HG03571 (cell line): ENCODE measurements at regions not wholly inside any gene's neighbourhood (a gene's known extent, or its start where the extent isn't known, plus 50 kb on each side); places are given as distances from the start of the nearest gene placed in this dataset.

ENCODE experiments used
- ATAC-seq: cut with Tn5 transposase; IDR thresholded peaks from one replicate; pipeline ENCODE4 v1.9.1; 2021; ENCODE audit not compliant: unreplicated experiment

- ATAC-seq: no peak
Observed at GRCh38 chr21:14734833-14735232, 188.7 kb upstream of the SAMSN1 start.

GRCh38 chr21:14734191-14734590, 188.1 kb upstream of the SAMSN1 start:
- ATAC-seq: no peak

DNA sequence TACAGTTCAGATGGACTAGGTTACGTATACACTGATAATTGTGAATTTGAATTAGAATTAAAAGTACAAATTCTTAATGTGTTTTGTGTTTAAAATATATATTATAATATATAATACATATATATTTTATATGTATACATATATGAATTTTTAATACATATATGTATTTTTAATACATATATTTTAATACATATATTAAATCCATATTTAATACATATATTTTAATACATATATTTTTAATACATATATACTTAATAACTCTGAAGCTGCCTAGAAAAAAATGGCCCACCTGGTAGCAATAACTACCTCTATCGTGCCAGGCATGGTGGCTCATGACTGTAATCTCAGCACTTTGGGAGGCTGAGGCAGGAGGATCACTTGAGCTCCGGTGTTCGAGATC, 179.1 kb upstream of the SAMSN1 start:
- ATAC-seq: no peak

DNA sequence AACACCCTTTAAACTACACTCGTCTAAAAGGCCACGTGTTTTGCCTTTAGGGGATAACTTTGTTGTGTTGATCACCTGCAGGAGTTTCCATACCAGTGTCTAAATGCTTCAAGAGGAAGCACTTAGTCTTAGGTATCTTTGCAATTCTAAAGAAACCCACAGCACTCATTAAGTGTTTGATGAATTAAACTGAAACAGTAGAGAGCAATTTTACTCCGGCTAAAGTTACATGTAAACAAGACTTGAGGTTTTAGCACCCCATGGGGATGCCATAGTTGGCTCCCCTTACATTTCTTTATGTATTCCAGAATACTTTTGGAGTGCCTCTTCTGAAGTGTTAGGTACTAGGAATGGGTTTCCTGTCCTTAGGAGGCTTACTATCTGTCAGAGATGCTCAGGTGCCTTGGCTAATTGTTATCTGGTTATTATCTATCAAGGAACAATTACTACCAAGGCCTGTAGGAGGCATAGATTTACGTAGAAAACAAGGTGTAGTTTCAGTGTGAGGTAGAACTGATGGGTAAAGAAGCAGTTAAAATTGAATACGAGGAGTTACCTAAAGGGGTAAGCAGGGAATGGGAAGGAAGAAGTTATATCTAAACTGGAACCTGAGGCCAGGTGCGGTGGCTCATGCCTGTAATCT, 176.8 kb upstream of the SAMSN1 start:
- ATAC-seq: no peak

DNA sequence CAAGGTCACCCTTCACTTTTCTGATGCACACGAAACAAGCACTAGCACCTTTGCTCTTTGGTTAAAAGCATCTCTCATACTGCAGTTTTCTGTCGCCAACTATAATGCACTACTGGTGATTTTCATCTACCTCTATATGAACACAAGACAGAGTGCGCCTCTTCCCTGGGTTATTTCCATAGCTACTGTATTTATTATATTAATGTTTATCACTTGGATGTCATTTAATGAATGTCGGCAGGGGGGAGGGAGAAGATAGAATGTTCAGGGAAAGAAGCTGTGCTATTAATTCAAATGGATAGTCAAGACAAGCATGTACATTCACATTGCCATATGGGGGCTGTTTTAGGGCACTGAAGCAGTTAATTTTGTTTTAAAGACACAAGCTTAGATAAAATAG, 174.1 kb upstream of the SAMSN1 start:
- no peak for ATAC-seq

GRCh38 chr21:14718951-14719350, 172.8 kb upstream of the SAMSN1 start:
- ATAC-seq: no peak

DNA sequence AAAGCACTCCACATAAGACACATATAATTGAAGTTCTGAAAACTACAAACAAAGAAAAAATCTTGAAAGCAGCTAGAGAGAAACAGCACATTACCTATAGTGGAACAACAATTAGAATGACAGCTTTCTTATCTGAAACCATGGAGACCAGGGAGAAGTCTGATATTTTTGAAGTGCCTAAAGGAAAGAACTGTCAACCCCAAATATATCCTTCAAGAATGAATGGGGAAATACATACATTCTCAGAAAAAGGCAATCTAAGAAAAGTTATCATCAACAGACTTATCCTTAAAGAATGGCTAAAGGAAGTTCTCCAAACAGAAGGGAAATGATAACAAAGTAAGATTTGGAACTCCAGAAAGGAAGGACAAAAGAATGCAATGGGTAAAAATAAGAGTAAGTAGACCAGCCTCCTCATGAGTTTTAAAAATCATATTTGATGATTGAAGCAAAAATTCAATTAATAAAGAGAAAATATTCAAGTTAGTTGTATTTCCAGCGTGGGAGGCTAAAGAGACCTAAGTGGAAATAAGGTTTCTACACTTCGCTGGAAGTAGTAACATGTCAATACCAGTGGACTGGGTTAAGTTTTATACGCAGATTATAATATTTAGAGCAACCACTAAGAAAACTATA, 170.8 kb upstream of the SAMSN1 start:
- no peak for ATAC-seq

- ATAC-seq: no peak
Observed at GRCh38 chr21:14713109-14713508, 167.0 kb upstream of the SAMSN1 start.

GRCh38 chr21:14712121-14712715, 166.1 kb upstream of the SAMSN1 start:
- no peak for ATAC-seq

- no peak for ATAC-seq
Observed at GRCh38 chr21:14711287-14711686, 165.2 kb upstream of the SAMSN1 start.

- ATAC-seq: no peak
Observed at GRCh38 chr21:14707511-14708020, 161.5 kb upstream of the SAMSN1 start.

DNA sequence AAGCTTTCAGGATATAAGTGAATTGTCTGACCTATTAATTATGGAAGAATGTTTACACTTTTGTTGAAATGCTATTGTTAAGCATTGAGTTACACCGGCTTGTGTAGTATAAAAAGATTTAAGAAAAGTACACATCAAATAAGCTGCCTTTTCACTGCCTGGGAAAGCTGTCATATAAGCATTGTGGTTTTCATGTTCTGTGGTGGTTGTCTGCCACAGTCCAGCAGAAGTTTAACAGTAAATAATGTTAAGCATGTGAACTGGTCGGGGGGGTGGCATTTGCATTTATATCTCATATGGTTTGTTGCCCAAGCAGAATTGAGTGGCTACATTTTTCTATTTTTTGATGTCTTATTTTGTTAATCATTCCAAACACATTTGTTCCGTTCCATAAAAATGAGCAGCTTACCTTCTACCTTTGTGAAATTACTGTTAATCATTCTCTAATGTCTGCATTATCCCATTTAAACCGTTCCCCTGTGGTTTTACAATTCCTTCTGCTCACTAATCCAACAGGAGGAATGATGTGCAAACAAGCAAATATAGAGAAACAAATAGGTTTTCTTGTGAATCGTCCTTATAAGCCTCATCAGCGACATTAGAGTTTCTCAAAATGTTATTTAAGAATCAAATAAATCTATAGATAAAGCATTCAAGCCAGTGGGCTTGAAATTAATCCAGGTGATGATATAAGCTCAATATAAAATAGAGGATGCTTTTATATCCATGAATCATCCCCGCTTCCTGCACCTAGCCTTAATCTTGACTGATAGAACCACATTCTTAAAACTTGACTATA, 160.8 kb upstream of the SAMSN1 start:
- ATAC-seq: no peak

GRCh38 chr21:14699433-14700407, 153.6 kb upstream of the SAMSN1 start:
- ATAC-seq: no peak

DNA sequence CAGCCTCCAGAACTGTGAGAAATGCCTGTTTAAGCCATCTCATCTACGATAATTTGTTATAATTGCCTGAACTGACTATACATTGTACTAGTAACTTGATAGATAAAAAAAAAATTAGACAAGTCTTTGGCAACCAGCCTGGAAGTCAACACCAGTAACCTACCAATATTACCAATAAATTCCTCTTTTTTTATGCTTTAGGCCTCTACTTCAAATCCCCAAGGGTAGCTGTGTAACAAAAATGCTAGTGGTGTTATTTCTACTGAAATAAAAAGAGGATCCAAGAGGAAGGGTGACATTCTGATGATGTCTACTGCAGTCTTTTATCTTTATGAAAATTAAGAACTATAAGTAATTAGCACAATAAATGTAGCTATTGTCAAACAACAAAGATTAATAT, 151.7 kb upstream of the SAMSN1 start:
- ATAC-seq: no peak

GRCh38 chr21:14694817-14695216, 148.7 kb upstream of the SAMSN1 start:
- no peak for ATAC-seq

GRCh38 chr21:14693997-14694396, 147.9 kb upstream of the SAMSN1 start:
- no peak for ATAC-seq

- no peak for ATAC-seq
Observed at GRCh38 chr21:14691914-14692313, 145.8 kb upstream of the SAMSN1 start.

DNA sequence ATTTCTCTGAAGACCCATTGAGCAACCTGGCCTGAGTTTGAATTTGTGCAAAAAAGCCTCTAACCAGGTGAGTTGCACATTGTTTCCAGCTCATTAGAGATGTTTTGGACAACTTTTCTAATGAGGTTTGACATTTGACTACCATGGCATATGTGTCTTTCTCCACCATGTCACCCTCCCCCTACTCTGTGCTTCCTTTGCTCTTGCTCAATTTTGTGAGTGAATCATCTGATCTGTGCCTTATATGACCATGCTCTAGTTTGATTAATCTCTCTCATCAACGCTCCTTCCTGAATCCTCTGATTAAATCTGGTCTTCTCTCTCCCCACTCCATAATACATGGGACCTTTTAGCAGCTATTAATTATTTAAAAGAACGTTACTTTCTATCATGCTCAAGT, 144.8 kb upstream of the SAMSN1 start:
- no peak for ATAC-seq

DNA sequence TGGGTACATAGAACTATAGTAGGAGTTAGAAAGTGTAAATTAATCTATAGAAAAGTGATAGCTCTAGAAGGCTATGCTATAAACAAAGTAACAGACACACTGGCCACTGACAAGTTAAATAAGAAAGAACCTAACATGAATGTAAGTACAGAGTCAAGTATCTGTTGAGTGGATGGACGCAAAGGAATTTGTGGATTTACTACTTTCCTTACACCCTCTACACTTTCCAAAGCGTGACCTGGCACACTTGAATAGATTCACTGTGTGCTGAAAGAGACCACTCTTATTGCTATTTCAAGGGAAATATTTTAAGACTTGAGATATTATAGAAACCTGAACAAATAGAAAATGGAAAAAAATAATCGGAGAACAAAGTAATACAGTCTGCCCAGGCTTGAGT, 142.8 kb upstream of the SAMSN1 start:
- no peak for ATAC-seq

DNA sequence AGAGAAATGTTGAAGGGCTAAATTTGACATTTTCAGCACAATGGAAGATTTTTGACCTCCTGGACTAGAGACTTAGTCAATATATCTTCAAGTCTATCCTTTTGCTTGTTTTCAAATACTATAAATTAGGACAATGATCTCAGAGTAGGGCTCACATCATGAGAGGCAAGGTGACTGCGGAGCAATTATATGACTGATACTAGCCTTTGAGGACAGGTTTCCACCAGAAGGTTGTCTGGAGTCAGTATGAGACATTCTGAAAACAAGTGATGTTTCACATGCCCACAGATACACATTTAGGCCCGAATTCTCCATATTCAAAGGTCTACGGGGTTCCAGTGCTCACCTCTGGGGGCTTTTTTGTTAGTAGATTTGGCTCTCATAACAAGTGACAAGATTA, 142.3 kb upstream of the SAMSN1 start:
- ATAC-seq: no peak

- peak; percentile 46 for ATAC-seq
Observed at GRCh38 chr21:14687268-14687625, 141.1 kb upstream of the SAMSN1 start.
